HL-60 (cell line): ENCODE measurements at regions not wholly inside any gene's neighbourhood (a gene's known extent, or its start where the extent isn't known, plus 50 kb on each side); places are given as distances from the start of the nearest gene placed in this dataset.

Experiments
- GABPA ChIP-seq: IDR thresholded peaks from 2 replicates; pipeline ENCODE4 v1.6.1; 2012; ENCODE audit warnings: low read depth
- POLR2AphosphoS5 ChIP-seq: IDR thresholded peaks from 2 replicates; pipeline ENCODE4 v1.6.1; 2012; ENCODE audit warnings: low read depth
- REST ChIP-seq: IDR thresholded peaks from 2 replicates; pipeline ENCODE4 v1.6.1; 2012; ENCODE audit warnings: low read depth; ENCODE audit not compliant: insufficient replicate concordance
- SPI1 ChIP-seq: IDR thresholded peaks from 2 replicates; pipeline ENCODE4 v1.6.1; 2012; ENCODE audit warnings: low read depth, mild to moderate bottlenecking, borderline replicate concordance
- TF ChIP-seq, protein P1 (sequence below): IDR thresholded peaks from one replicate; pipeline ENCODE4 v1.5.1; 2011; ENCODE audit warnings: low read length, control low read depth, inconsistent platforms; ENCODE audit not compliant: insufficient read depth

DNA sequence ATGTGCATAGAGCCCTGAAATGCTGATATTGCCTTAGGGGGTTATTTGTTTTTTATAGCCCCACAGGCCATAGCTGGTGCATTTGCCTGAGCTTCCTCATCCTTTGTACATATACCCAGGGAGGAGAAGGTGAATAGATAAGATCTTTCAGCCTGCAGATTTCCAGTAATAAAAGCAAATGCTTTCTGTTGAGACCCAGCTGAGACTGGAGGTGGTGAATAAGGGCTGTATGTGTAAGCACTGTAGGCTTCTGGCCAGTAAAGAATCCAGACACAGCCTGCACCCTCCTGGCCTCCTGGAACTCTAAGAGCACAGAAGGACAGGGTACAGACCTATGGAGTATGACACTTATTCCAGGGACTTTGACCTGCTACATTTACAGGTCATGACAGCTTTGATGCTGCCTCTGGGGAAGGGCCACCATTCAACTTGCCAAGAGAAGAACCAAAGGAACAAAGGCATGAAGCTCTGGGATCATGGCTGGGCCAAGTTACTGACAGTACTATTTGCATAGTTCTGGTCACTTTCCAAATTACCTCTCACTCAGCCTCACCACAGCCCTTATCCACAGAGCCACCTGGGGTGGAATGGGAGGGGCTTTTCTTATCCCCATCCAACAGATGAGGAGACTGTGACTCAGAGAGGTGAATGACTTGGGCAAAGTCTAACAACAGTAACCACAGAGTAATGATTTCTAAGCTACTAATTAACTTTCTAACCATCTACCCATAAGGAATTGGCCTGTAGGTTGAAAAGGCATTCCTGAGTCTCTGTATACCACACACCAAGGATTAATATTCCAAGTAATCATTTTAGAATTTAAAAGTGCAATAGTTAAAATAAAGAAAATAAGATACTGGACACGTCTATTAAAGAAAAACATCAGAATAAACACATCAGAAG is 604.5 kb upstream of the KLF4 start:
- TF ChIP-seq, protein P1, sequence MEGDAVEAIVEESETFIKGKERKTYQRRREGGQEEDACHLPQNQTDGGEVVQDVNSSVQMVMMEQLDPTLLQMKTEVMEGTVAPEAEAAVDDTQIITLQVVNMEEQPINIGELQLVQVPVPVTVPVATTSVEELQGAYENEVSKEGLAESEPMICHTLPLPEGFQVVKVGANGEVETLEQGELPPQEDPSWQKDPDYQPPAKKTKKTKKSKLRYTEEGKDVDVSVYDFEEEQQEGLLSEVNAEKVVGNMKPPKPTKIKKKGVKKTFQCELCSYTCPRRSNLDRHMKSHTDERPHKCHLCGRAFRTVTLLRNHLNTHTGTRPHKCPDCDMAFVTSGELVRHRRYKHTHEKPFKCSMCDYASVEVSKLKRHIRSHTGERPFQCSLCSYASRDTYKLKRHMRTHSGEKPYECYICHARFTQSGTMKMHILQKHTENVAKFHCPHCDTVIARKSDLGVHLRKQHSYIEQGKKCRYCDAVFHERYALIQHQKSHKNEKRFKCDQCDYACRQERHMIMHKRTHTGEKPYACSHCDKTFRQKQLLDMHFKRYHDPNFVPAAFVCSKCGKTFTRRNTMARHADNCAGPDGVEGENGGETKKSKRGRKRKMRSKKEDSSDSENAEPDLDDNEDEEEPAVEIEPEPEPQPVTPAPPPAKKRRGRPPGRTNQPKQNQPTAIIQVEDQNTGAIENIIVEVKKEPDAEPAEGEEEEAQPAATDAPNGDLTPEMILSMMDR = no peak
- no peak for TF ChIP-seq POLR2AphosphoS5
- no peak for TF ChIP-seq REST
- no peak for TF ChIP-seq SPI1
- no peak for TF ChIP-seq GABPA
